Astrocyte (in vitro differentiated cells and primary cell): ENCODE measurements at regions not wholly inside any gene's neighbourhood (a gene's known extent, or its start where the extent isn't known, plus 50 kb on each side); places are given as distances from the start of the nearest gene placed in this dataset.

Experiments
- EZH2 ChIP-seq: IDR thresholded peaks from 2 replicates; pipeline ENCODE4 v1.6.1; 2012; ENCODE audit warnings: mild to moderate bottlenecking, low read length, inconsistent platforms; ENCODE audit not compliant: insufficient read depth
- TF ChIP-seq, protein P1 (sequence below): IDR thresholded peaks from 2 replicates; pipeline ENCODE4 v1.5.1; 2011; ENCODE audit warnings: low read depth, mild to moderate bottlenecking, inconsistent platforms, low read length, moderate library complexity; ENCODE audit not compliant: insufficient read depth

DNA sequence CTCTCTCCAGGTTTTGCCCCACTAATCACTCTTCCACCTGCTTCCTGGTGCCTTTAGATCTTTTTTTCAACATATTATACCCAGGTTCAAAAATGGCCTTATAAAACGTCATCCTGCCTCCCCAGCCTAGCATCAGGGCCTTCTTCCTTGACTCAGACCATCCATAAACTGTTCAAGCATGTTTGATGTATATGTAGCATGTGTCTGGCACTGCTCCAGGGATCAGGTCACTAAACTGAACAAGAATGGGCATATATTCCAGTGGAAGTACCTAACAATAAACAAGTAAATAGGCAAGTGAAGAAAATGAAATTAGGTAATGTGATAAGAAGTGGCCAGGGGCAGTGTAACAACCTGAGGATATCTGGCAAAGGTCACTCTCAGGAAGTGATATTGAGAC lies 141.2 kb downstream of the TRIB2 start:
- TF ChIP-seq, protein P1, sequence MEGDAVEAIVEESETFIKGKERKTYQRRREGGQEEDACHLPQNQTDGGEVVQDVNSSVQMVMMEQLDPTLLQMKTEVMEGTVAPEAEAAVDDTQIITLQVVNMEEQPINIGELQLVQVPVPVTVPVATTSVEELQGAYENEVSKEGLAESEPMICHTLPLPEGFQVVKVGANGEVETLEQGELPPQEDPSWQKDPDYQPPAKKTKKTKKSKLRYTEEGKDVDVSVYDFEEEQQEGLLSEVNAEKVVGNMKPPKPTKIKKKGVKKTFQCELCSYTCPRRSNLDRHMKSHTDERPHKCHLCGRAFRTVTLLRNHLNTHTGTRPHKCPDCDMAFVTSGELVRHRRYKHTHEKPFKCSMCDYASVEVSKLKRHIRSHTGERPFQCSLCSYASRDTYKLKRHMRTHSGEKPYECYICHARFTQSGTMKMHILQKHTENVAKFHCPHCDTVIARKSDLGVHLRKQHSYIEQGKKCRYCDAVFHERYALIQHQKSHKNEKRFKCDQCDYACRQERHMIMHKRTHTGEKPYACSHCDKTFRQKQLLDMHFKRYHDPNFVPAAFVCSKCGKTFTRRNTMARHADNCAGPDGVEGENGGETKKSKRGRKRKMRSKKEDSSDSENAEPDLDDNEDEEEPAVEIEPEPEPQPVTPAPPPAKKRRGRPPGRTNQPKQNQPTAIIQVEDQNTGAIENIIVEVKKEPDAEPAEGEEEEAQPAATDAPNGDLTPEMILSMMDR, result no peak
- no peak for TF ChIP-seq EZH2
